K562 (cell line): ENCODE measurements at regions not wholly inside any gene's neighbourhood (a gene's known extent, or its start where the extent isn't known, plus 50 kb on each side); places are given as distances from the start of the nearest gene placed in this dataset.

Experiments
- BCL6 ChIP-seq: fragments of 250-450 bp; sonication (Bioruptor Pico); IDR thresholded peaks from 2 replicates; pipeline ENCODE4 v1.4.0; 2020
- EP300 ChIP-seq: IDR thresholded peaks from 2 replicates; pipeline ENCODE4 v1.6.1; 2012; ENCODE audit warnings: low read length, improper control_type of control experiment
- FOXK2 ChIP-seq, 2 experiments: fragments of 450-650 bp; IDR thresholded peaks in 1 of 2; conservative IDR thresholded peaks in 1 of 2; 2 replicates each; pipeline ENCODE4 v1.6.1; 2016; ENCODE audit warnings: low read depth in 2 of 2, mild to moderate bottlenecking in 1 of 2
- GABPA ChIP-seq: fragments of 200-800 bp; sonication (Bioruptor generic); conservative IDR thresholded peaks from 2 replicates; pipeline ENCODE4 v1.6.1; 2016; ENCODE audit warnings: low read depth, missing genetic modification characterization, missing compliant biosample characterization
- NFYB ChIP-seq: IDR thresholded peaks from 2 replicates; pipeline ENCODE4 v1.6.1; 2011; ENCODE audit warnings: mild to moderate bottlenecking, moderate library complexity; ENCODE audit not compliant: insufficient read length; ENCODE audit errors: extremely low read depth
- POLR2A ChIP-seq: fragments of 450-650 bp; conservative IDR thresholded peaks from 2 replicates; pipeline ENCODE4 v1.6.1; 2016
- RBM22 ChIP-seq: fragments of 200-400 bp; formaldehyde crosslinking; IDR thresholded peaks from 2 replicates; pipeline ENCODE4 v1.6.1; 2018; ENCODE audit warnings: low read length, low read depth; ENCODE audit not compliant: poor library complexity, severe bottlenecking
- SPI1 ChIP-seq: IDR thresholded peaks from 2 replicates; pipeline ENCODE4 v1.6.1; 2011; ENCODE audit warnings: low read depth, low read length, control low read depth, borderline replicate concordance
- TEAD1 ChIP-seq, 2 experiments: fragments of 450-650 bp in 1 of 2; sonication (generic) in 1 of 2; formaldehyde crosslinking; IDR thresholded peaks; 2 replicates each; pipeline versions ENCODE4 v1.4.0 to v1.8.0; 2020 to 2022; ENCODE audit warnings: mild to moderate bottlenecking in 2 of 2, missing genetic modification reagents in 1 of 2
- TF ChIP-seq, protein P1 (sequence below), 3 experiments: IDR thresholded peaks in 2 of 3; conservative IDR thresholded peaks in 1 of 3; 2 replicates each; pipeline ENCODE4 v1.5.1; 2011 to 2012; ENCODE audit warnings: low read length in 3 of 3, mild to moderate bottlenecking in 3 of 3, control low read depth in 2 of 3, improper control_type of control experiment in 1 of 3, inconsistent platforms in 1 of 3, low read depth in 1 of 3, mixed read lengths in 1 of 3, moderate library complexity in 1 of 3; ENCODE audit not compliant: insufficient read depth in 2 of 3
- TF ChIP-seq, protein P2 (sequence below), 2 experiments: fragments of 450-650 bp; formaldehyde crosslinking in 1 of 2; IDR thresholded peaks; 2 replicates each; pipeline versions ENCODE4 v1.4.0 to v1.6.1; 2014 to 2020; ENCODE audit warnings: mild to moderate bottlenecking in 2 of 2, borderline replicate concordance in 1 of 2, low read depth in 1 of 2

DNA sequence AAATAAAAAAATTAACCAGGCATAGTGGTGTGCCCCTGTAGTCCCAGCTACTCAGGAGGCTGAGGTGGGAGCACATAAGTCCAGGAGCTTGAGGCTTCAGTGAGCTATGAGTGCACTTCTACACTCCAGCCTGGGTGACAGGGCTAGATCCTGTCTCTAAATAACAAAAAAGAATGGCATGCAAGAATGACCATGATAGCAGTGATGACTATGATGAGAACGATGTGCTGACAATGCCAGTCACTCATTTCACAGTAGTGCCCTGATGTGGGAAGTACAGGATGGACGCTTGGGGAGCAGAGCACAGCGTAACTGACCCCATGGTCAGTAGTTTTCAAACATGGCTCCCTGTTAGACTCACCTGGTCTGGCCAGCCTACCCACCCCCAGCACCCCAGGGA lies 139.1 kb downstream of the VAPA start:
- TF ChIP-seq, protein P1, sequence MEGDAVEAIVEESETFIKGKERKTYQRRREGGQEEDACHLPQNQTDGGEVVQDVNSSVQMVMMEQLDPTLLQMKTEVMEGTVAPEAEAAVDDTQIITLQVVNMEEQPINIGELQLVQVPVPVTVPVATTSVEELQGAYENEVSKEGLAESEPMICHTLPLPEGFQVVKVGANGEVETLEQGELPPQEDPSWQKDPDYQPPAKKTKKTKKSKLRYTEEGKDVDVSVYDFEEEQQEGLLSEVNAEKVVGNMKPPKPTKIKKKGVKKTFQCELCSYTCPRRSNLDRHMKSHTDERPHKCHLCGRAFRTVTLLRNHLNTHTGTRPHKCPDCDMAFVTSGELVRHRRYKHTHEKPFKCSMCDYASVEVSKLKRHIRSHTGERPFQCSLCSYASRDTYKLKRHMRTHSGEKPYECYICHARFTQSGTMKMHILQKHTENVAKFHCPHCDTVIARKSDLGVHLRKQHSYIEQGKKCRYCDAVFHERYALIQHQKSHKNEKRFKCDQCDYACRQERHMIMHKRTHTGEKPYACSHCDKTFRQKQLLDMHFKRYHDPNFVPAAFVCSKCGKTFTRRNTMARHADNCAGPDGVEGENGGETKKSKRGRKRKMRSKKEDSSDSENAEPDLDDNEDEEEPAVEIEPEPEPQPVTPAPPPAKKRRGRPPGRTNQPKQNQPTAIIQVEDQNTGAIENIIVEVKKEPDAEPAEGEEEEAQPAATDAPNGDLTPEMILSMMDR (IDR thresholded peaks at IDR 0.05 in 2 of 3, conservative IDR thresholded peaks at IDR 0.05 in 1 of 3; ENCODE audit: insufficient read depth in 2 of 3, low read depth in 1 of 3, low read length in 3 of 3): no peak
- TF ChIP-seq RBM22 (no peak), NFYB (no peak), GABPA (tag) (no peak), TEAD1 (CRISPR knock-in tag; IDR thresholded peaks at IDR 0.05) (no peak), SPI1 (no peak), EP300 (no peak), BCL6 (CRISPR knock-in tag) (no peak), FOXK2 (conservative IDR thresholded peaks at IDR 0.05 in 1 of 2, IDR thresholded peaks at IDR 0.05 in 1 of 2; ENCODE audit: low read depth in 2 of 2) (no peak), POLR2A (no peak)
- TF ChIP-seq, protein P2, sequence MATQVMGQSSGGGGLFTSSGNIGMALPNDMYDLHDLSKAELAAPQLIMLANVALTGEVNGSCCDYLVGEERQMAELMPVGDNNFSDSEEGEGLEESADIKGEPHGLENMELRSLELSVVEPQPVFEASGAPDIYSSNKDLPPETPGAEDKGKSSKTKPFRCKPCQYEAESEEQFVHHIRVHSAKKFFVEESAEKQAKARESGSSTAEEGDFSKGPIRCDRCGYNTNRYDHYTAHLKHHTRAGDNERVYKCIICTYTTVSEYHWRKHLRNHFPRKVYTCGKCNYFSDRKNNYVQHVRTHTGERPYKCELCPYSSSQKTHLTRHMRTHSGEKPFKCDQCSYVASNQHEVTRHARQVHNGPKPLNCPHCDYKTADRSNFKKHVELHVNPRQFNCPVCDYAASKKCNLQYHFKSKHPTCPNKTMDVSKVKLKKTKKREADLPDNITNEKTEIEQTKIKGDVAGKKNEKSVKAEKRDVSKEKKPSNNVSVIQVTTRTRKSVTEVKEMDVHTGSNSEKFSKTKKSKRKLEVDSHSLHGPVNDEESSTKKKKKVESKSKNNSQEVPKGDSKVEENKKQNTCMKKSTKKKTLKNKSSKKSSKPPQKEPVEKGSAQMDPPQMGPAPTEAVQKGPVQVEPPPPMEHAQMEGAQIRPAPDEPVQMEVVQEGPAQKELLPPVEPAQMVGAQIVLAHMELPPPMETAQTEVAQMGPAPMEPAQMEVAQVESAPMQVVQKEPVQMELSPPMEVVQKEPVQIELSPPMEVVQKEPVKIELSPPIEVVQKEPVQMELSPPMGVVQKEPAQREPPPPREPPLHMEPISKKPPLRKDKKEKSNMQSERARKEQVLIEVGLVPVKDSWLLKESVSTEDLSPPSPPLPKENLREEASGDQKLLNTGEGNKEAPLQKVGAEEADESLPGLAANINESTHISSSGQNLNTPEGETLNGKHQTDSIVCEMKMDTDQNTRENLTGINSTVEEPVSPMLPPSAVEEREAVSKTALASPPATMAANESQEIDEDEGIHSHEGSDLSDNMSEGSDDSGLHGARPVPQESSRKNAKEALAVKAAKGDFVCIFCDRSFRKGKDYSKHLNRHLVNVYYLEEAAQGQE (IDR thresholded peaks at IDR 0.05; ENCODE audit: borderline replicate concordance): no peak
- TF ChIP-seq, protein P2 (CRISPR knock-in tag; IDR thresholded peaks at IDR 0.05; ENCODE audit: low read depth): no peak
